HG03432 (cell line): ENCODE measurements at regions not wholly inside any gene's neighbourhood (a gene's known extent, or its start where the extent isn't known, plus 50 kb on each side); places are given as distances from the start of the nearest gene placed in this dataset.

Experiments used
- ATAC-seq: cut with Tn5 transposase; IDR thresholded peaks from one replicate; pipeline ENCODE4 v1.9.1; 2021; ENCODE audit warnings: mild to moderate bottlenecking, moderate library complexity; ENCODE audit not compliant: unreplicated experiment

GRCh38 chr5:153429761-153430380 lies 60.6 kb upstream of the GRIA1 start:
- ATAC-seq = peak; percentile 82

- ATAC-seq = no peak
These were observed 57.9 kb upstream of the GRIA1 start for GRCh38 chr5:153432583-153432982.

DNA sequence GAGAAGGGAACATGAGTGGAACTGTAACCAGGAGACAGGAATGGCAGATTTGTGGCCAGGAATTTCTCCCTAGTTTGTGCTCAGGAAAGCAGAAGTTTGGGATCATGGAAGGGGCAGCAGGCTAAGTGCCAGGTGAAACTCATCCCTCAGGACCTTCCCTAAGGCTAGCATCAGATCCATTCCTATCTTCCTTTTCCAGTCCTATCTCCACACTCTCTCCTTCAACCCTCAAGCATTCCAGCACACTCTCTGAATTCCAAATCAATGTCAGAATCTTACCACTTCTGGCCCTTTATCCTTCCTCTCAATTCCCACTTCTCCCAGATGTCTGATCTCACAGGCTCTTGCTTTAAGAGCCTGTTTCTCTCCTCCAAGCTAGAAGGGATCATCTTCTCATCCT lies 53.2 kb upstream of the GRIA1 start:
- ATAC-seq = no peak

GRCh38 chr5:153439130-153439529 lies 51.3 kb upstream of the GRIA1 start:
- ATAC-seq = no peak
